ENCODE measurements at regions not wholly inside any gene's neighbourhood (a gene's known extent, or its start where the extent isn't known, plus 50 kb on each side); places are given as distances from the start of the nearest gene placed in this dataset.

DNA sequence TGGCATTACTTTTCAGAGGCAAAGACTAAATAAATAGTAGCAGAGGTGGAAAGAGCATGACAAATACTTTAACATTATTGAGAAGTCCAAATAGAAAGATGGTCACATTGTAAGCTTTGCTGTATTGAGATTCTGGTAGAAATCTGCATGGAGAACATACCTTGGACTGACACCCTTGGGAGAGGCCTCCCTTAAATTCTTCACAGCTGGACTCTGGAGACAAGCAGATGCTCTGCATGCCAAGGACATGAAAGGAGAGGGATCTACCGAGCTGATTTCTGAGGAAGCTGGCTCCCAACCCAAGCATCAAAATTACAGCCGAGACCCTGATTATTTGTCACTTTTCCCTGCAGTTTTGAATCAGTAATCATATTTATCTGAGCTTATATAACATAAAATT, 212.5 kb upstream of the COL8A1 start:
- TF ChIP-seq, protein P1, sequence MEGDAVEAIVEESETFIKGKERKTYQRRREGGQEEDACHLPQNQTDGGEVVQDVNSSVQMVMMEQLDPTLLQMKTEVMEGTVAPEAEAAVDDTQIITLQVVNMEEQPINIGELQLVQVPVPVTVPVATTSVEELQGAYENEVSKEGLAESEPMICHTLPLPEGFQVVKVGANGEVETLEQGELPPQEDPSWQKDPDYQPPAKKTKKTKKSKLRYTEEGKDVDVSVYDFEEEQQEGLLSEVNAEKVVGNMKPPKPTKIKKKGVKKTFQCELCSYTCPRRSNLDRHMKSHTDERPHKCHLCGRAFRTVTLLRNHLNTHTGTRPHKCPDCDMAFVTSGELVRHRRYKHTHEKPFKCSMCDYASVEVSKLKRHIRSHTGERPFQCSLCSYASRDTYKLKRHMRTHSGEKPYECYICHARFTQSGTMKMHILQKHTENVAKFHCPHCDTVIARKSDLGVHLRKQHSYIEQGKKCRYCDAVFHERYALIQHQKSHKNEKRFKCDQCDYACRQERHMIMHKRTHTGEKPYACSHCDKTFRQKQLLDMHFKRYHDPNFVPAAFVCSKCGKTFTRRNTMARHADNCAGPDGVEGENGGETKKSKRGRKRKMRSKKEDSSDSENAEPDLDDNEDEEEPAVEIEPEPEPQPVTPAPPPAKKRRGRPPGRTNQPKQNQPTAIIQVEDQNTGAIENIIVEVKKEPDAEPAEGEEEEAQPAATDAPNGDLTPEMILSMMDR (IDR thresholded peaks at IDR 0.05; ENCODE audit: insufficient read depth, low read depth, low read length) = no peak
- TF ChIP-seq EZH2 (IDR thresholded peaks at IDR 0.05; ENCODE audit: insufficient read depth, low read length) = no peak
